ENCODE measurements at regions not wholly inside any gene's neighbourhood (a gene's known extent, or its start where the extent isn't known, plus 50 kb on each side); places are given as distances from the start of the nearest gene placed in this dataset.

DNA sequence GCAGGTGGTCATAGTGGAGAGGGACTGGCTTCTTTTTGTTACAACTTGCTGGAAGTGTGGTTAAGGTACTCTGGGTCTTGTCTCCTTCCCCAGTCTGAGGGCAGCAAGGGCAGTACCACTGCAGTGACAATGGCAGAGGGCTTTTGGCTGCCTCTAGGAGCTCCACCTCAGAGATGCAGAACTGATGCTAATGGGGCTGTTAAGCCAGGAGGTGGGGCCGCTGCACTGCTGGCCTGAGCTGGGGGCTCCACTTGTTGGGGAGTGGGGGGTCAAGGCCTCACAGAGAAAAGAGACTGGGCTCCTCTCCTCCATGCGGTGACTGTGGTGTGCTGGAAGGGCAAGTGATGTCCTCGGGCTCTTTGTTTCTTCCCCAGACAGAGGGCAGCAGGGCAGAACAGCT lies 135.7 kb downstream of the DSEL start:
- no TSS peak for BruUV-seq (replicated peaks)
- intact Hi-C loops (cut with micrococcal nuclease), result no loop called here
- Histone ChIP-seq H3K79me2 (ENCODE audit: insufficient read depth, low read length) (no peaks in the 10 kb centered on the region), H3K9me3 (ENCODE audit: control insufficient read depth in 1 of 2, insufficient read depth in 1 of 2, low read depth in 1 of 2, low read length in 2 of 2) (peaks cover 19 to 25% of the 10 kb centered on the region in 2 experiments; a peak in 3 of 4 replicates), H3K9me2 (ENCODE audit: insufficient read depth) (no peaks in the 10 kb centered on the region), H3K4me1 (ENCODE audit: control insufficient read depth in 1 of 2, insufficient read depth in 2 of 2, low read length in 2 of 2) (no peaks in the 10 kb centered on the region), H3K4me3 (replicated peaks in 1 of 2; ENCODE audit: low read depth in 1 of 2, low read length in 2 of 2) (no peak overlapping the region), H3K36me3 (ENCODE audit: control insufficient read depth in 1 of 2, insufficient read depth in 2 of 2, low read length in 2 of 2) (no peaks in the 10 kb centered on the region), H3K9ac (ENCODE audit: low read length) (no peak overlapping the region), H4K20me1 (ENCODE audit: insufficient read depth) (no peaks in the 10 kb centered on the region), H3K27ac (ENCODE audit: low read depth, low read length) (no peak overlapping the region), H3K27me3 (ENCODE audit: insufficient read depth, low read length) (no peaks in the 10 kb centered on the region), H3K4me2 (ENCODE audit: low read length) (no peak overlapping the region), H2AFZ (ENCODE audit: low read depth, low read length, poor library complexity, severe bottlenecking) (no peak overlapping the region)
- RAD21 ChIA-PET (ENCODE audit: low non-redundant PET in 1 of 2, low total read pairs in 2 of 2, uncharacterized antibody in 2 of 2, unreplicated experiment in 2 of 2), result no interaction called here
- TF ChIP-seq, protein P1, sequence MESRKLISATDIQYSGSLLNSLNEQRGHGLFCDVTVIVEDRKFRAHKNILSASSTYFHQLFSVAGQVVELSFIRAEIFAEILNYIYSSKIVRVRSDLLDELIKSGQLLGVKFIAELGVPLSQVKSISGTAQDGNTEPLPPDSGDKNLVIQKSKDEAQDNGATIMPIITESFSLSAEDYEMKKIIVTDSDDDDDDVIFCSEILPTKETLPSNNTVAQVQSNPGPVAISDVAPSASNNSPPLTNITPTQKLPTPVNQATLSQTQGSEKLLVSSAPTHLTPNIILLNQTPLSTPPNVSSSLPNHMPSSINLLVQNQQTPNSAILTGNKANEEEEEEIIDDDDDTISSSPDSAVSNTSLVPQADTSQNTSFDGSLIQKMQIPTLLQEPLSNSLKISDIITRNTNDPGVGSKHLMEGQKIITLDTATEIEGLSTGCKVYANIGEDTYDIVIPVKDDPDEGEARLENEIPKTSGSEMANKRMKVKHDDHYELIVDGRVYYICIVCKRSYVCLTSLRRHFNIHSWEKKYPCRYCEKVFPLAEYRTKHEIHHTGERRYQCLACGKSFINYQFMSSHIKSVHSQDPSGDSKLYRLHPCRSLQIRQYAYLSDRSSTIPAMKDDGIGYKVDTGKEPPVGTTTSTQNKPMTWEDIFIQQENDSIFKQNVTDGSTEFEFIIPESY (IDR thresholded peaks at IDR 0.05; ENCODE audit: extremely low read depth, insufficient replicate concordance, low read length), result no peak
- TF ChIP-seq POLR2AphosphoS5 (IDR thresholded peaks at IDR 0.05; ENCODE audit: low read depth, low read length), result no peak
- no peak for TF ChIP-seq YY1 (IDR thresholded peaks at IDR 0.05; ENCODE audit: extremely low read depth, insufficient replicate concordance, low read depth, low read length)
- no peak for TF ChIP-seq EZH2phosphoT487 (IDR thresholded peaks at IDR 0.05; ENCODE audit: borderline replicate concordance)
- TF ChIP-seq FOSL1 (IDR thresholded peaks at IDR 0.05; ENCODE audit: low read depth), result no peak
- no peak for TF ChIP-seq CEBPB (IDR thresholded peaks at IDR 0.05; ENCODE audit: low read depth)
- TF ChIP-seq, protein P2, sequence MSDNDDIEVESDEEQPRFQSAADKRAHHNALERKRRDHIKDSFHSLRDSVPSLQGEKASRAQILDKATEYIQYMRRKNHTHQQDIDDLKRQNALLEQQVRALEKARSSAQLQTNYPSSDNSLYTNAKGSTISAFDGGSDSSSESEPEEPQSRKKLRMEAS (IDR thresholded peaks at IDR 0.05), result no peak
- TF ChIP-seq POLR2A (IDR thresholded peaks at IDR 0.05; ENCODE audit: borderline replicate concordance, extremely low read depth, insufficient read depth, insufficient read length), result no peak
- TF ChIP-seq EZH2 (IDR thresholded peaks at IDR 0.05), result no peak
- POLR2A ChIA-PET, result no interaction called here
- ATAC-seq (no peak), DNase-seq (ENCODE audit: low read depth, low spot score) (no peak)
- CTCF ChIA-PET, result no interaction called here

Data from HCT116 (cell line).